ENCODE measurements at regions not wholly inside any gene's neighbourhood (a gene's known extent, or its start where the extent isn't known, plus 50 kb on each side); places are given as distances from the start of the nearest gene placed in this dataset.
"Not testable (repeated sequence)": the region's sequence is repeated elsewhere in the genome, so short reads cannot be mapped to it uniquely, and the experiment has no call there.

- no peak overlapping the region for H3K27ac Mint-ChIP-seq
- TF ChIP-seq, protein P1, sequence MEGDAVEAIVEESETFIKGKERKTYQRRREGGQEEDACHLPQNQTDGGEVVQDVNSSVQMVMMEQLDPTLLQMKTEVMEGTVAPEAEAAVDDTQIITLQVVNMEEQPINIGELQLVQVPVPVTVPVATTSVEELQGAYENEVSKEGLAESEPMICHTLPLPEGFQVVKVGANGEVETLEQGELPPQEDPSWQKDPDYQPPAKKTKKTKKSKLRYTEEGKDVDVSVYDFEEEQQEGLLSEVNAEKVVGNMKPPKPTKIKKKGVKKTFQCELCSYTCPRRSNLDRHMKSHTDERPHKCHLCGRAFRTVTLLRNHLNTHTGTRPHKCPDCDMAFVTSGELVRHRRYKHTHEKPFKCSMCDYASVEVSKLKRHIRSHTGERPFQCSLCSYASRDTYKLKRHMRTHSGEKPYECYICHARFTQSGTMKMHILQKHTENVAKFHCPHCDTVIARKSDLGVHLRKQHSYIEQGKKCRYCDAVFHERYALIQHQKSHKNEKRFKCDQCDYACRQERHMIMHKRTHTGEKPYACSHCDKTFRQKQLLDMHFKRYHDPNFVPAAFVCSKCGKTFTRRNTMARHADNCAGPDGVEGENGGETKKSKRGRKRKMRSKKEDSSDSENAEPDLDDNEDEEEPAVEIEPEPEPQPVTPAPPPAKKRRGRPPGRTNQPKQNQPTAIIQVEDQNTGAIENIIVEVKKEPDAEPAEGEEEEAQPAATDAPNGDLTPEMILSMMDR (conservative IDR thresholded peaks at IDR 0.05): no peak
- H3K27me3 ChIP-seq (ENCODE audit: control insufficient read depth, insufficient read depth, low read length, poor library complexity, severe bottlenecking): no peaks in the 10 kb centered on the region
- H3K27ac ChIP-seq (ENCODE audit: low read depth, low read length): no peak overlapping the region
- no peak overlapping the region for H3K4me3 ChIP-seq (ENCODE audit: low read length)
- no peaks in the 10 kb centered on the region for H3K27me3 Mint-ChIP-seq (ENCODE audit: insufficient read depth)
- H3K36me3 ChIP-seq (ENCODE audit: control insufficient read depth, insufficient read depth, low read length): peaks cover 80% of the 10 kb centered on the region
- H3K36me3 Mint-ChIP-seq (ENCODE audit: low read depth): peaks cover 40% of the 10 kb centered on the region
- no peak overlapping the region for H3K4me3 Mint-ChIP-seq
- peaks cover 38% of the 10 kb centered on the region for H3K4me1 Mint-ChIP-seq
- WGBS, 2 experiments (ENCODE audit: insufficient coverage in 1 of 2, insufficient read length in 1 of 2): 92 to 98% methylated on average over 4 to 5 of the region's 5 CpGs
- peaks cover 16% of the 10 kb centered on the region for H3K9me3 ChIP-seq (ENCODE audit: control insufficient read depth, low read length)
- DNase-seq: no peak
- H3K9ac ChIP-seq (ENCODE audit: extremely low read depth, low read length, poor library complexity, severe bottlenecking): no peak overlapping the region
- H3K9me3 Mint-ChIP-seq: peaks cover 3% of the 10 kb centered on the region
- H3K4me1 ChIP-seq (ENCODE audit: control insufficient read depth, insufficient read depth, low read length): peaks cover 3% of the 10 kb centered on the region
Observed at GRCh38 chr6:21754891-21755290, 161.3 kb downstream of the SOX4 start.

DNA sequence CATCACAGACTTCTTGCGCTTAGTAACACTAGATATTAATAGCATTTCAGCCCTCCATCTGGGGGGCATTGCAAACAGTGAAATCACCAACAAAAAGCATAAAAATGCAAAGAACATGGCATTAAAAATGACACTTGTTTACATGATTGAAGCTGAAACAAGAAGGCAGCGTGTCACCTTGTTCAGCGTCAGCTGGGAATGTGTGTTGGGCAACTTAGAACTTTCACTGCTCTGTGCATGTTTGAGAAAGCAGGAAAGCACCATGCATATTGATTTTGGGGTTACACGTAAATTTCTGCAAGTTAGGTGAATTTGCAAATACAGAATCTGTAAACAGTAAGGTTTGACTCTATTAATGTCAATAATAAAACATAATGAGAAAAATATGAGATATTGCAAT lies 162.9 kb downstream of the SOX4 start:
- WGBS, 2 experiments (ENCODE audit: insufficient coverage in 1 of 2, insufficient read length in 1 of 2): 97 to 98% methylated on average over 3 to 4 of the region's 4 CpGs
- Mint-ChIP-seq H3K9me3 (peaks cover 5% of the 10 kb centered on the region), H3K4me1 (peaks cover 26% of the 10 kb centered on the region), H3K27me3 (ENCODE audit: insufficient read depth) (no peaks in the 10 kb centered on the region), H3K27ac (peak overlapping the region; percentile 15), H3K36me3 (ENCODE audit: low read depth) (peaks cover 50% of the 10 kb centered on the region), H3K4me3 (no peak overlapping the region)
- no peak overlapping the region for H3K4me3 ChIP-seq (ENCODE audit: low read length)
- no peak overlapping the region for H3K27ac ChIP-seq (ENCODE audit: low read depth, low read length)
- H3K4me1 ChIP-seq (ENCODE audit: control insufficient read depth, insufficient read depth, low read length): peaks cover 3% of the 10 kb centered on the region
- H3K36me3 ChIP-seq (ENCODE audit: control insufficient read depth, insufficient read depth, low read length): peaks cover 84% of the 10 kb centered on the region
- H3K9ac ChIP-seq (ENCODE audit: extremely low read depth, low read length, poor library complexity, severe bottlenecking): no peak overlapping the region
- no peak for DNase-seq
- TF ChIP-seq, protein P1 (conservative IDR thresholded peaks at IDR 0.05): no peak
- H3K27me3 ChIP-seq (ENCODE audit: control insufficient read depth, insufficient read depth, low read length, poor library complexity, severe bottlenecking): no peaks in the 10 kb centered on the region
- peaks cover 26% of the 10 kb centered on the region for H3K9me3 ChIP-seq (ENCODE audit: control insufficient read depth, low read length)

DNA sequence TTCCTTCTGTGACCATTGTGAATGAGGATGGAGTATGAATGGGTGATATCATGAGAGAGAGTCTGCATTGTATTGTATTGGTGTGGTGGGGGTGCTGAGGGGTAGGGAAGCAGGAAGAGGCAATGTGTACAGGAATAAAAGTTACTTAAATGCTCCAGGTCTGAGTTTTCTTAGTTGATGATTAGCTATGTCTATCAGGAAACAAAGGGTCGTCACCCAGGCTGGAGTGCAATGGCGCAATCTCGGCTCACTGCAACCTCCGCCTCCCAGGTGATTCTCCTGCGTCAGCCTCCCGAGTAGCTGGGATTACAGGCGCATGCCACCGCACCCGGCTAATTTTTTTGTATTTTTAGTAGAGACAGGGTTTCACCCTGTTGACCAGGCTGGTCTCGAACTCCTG lies 163.8 kb downstream of the SOX4 start:
- H3K4me1 ChIP-seq (ENCODE audit: control insufficient read depth, insufficient read depth, low read length); H3K4me3 ChIP-seq (ENCODE audit: low read length); H3K27me3 Mint-ChIP-seq (ENCODE audit: insufficient read depth); H3K27me3 ChIP-seq (ENCODE audit: control insufficient read depth, insufficient read depth, low read length, poor library complexity, severe bottlenecking); H3K9ac ChIP-seq (ENCODE audit: extremely low read depth, low read length, poor library complexity, severe bottlenecking); H3K27ac ChIP-seq (ENCODE audit: low read depth, low read length); H3K27ac Mint-ChIP-seq; DNase-seq; H3K4me3 Mint-ChIP-seq: not testable (repeated sequence)
- H3K9me3 ChIP-seq (ENCODE audit: control insufficient read depth, low read length): peaks cover 34% of the 10 kb centered on the region
- Mint-ChIP-seq H3K9me3 (peaks cover 13% of the 10 kb centered on the region), H3K4me1 (peaks cover 23% of the 10 kb centered on the region), H3K36me3 (ENCODE audit: low read depth) (peaks cover 57% of the 10 kb centered on the region)
- H3K36me3 ChIP-seq (ENCODE audit: control insufficient read depth, insufficient read depth, low read length): peaks cover 84% of the 10 kb centered on the region
- 93 to 96% methylated on average over 10 of the region's 10 CpGs for WGBS, 2 experiments (ENCODE audit: insufficient coverage in 1 of 2, insufficient read length in 1 of 2)

DNA sequence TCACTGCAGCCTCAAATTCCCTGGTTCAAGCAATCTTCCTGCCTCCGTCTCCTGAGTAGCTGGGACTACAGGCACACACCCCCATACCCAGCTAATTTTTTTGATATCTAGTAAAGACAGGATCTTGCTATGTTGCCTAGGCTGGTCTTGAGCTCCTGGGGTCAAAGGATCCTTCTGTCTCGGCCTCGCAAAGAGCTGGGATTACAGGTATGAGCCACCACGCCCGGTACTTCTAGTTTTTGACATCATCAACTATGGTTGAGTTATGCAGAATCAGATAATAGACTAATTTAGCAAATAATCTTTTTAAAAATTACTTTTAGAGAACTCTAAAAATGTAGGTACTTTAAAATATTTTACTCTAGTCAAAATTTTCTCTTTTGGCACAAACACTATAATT lies 166.2 kb downstream of the SOX4 start:
- peaks cover 13% of the 10 kb centered on the region for H3K9me3 Mint-ChIP-seq
- TF ChIP-seq, protein P1 (conservative IDR thresholded peaks at IDR 0.05): no peak
- peaks cover 86% of the 10 kb centered on the region for H3K36me3 ChIP-seq (ENCODE audit: control insufficient read depth, insufficient read depth, low read length)
- no peak overlapping the region for H3K9ac ChIP-seq (ENCODE audit: extremely low read depth, low read length, poor library complexity, severe bottlenecking)
- WGBS, 2 experiments (ENCODE audit: insufficient coverage in 1 of 2, insufficient read length in 1 of 2): 80 to 98% methylated on average over 2 to 5 of the region's 5 CpGs
- no peaks in the 10 kb centered on the region for H3K27me3 Mint-ChIP-seq (ENCODE audit: insufficient read depth)
- no peaks in the 10 kb centered on the region for H3K27me3 ChIP-seq (ENCODE audit: control insufficient read depth, insufficient read depth, low read length, poor library complexity, severe bottlenecking)
- no peak overlapping the region for H3K27ac Mint-ChIP-seq
- H3K4me1 ChIP-seq (ENCODE audit: control insufficient read depth, insufficient read depth, low read length): no peaks in the 10 kb centered on the region
- DNase-seq: no peak
- H3K36me3 Mint-ChIP-seq (ENCODE audit: low read depth): peaks cover 64% of the 10 kb centered on the region
- no peak overlapping the region for H3K4me3 ChIP-seq (ENCODE audit: low read length)
- H3K4me1 Mint-ChIP-seq: peaks cover 10% of the 10 kb centered on the region
- no peak overlapping the region for H3K27ac ChIP-seq (ENCODE audit: low read depth, low read length)
- peaks cover 41% of the 10 kb centered on the region for H3K9me3 ChIP-seq (ENCODE audit: control insufficient read depth, low read length)
- H3K4me3 Mint-ChIP-seq: no peak overlapping the region

DNA sequence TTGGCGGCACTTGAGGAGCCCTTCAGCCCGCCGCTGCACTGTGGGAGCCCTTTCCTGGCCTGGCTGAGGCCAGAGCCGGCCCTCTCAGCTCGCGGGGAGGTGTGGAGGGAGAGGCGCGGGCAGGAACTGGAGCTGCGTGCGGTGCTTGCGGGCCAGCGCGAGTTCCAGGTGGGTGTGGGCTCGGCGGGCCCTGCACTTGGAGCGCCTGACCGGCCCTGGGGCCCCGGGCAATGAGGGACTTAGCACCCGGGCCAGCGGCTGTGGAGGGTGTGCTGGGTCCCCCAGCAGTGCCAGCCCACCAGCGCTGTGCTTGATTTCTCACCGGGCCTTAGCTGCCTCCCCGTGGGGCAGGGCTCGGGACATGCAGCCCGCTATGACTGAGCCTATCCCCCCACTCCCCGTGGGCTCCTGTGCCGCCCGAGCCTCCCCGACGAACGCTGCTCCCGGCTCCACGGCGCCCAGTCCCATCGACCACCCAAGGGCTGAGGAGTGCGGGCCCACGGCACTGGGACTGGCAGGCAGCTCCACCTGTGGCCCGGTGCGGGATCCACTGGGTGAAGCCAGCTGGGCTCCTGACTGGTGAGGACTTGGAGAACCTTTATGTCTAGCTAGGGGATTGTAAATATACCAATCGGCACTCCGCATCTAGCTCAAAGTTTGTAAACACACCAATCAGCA lies 167.6 kb downstream of the SOX4 start:
- Histone ChIP-seq H3K9me3 (ENCODE audit: control insufficient read depth, low read length) (peaks cover 41% of the 10 kb centered on the region), H3K36me3 (ENCODE audit: control insufficient read depth, insufficient read depth, low read length) (peaks cover 84% of the 10 kb centered on the region)
- not testable (repeated sequence) for H3K27ac Mint-ChIP-seq; H3K9ac ChIP-seq (ENCODE audit: extremely low read depth, low read length, poor library complexity, severe bottlenecking); H3K4me1 ChIP-seq (ENCODE audit: control insufficient read depth, insufficient read depth, low read length); DNase-seq; H3K4me3 ChIP-seq (ENCODE audit: low read length); H3K27ac ChIP-seq (ENCODE audit: low read depth, low read length); H3K27me3 Mint-ChIP-seq (ENCODE audit: insufficient read depth); H3K4me3 Mint-ChIP-seq; H3K27me3 ChIP-seq (ENCODE audit: control insufficient read depth, insufficient read depth, low read length, poor library complexity, severe bottlenecking)
- Mint-ChIP-seq H3K36me3 (ENCODE audit: low read depth) (peaks cover 58% of the 10 kb centered on the region), H3K4me1 (peaks cover 10% of the 10 kb centered on the region), H3K9me3 (peaks cover 13% of the 10 kb centered on the region)
- WGBS, 2 experiments (ENCODE audit: insufficient coverage in 1 of 2, insufficient read length in 1 of 2): 92 to 100% methylated on average over 8 to 41 of the region's 41 CpGs

Measured in endodermal cell (in vitro differentiated cells).